H1 (cell line): ENCODE measurements at regions not wholly inside any gene's neighbourhood (a gene's known extent, or its start where the extent isn't known, plus 50 kb on each side); places are given as distances from the start of the nearest gene placed in this dataset.

Source experiments
- CTCF ChIP-seq, 3 experiments: IDR thresholded peaks; 1 replicate in 2 of 3; 2 replicates in 1 of 3; pipeline versions ENCODE4 v1.5.1 to v1.6.1; 2011; ENCODE audit warnings: low read length in 3 of 3, mild to moderate bottlenecking in 3 of 3, inconsistent platforms in 2 of 3, low read depth in 1 of 3, moderate library complexity in 1 of 3; ENCODE audit not compliant: insufficient read depth in 1 of 3; ENCODE audit errors: control extremely low read depth in 1 of 3
- POLR2A ChIP-seq, 2 experiments: IDR thresholded peaks; 1 replicate in 1 of 2; 2 replicates in 1 of 2; pipeline ENCODE4 v1.6.1; 2011; ENCODE audit warnings: low read depth in 2 of 2, low read length in 2 of 2, mild to moderate bottlenecking in 2 of 2; ENCODE audit errors: control extremely low read depth in 1 of 2

DNA sequence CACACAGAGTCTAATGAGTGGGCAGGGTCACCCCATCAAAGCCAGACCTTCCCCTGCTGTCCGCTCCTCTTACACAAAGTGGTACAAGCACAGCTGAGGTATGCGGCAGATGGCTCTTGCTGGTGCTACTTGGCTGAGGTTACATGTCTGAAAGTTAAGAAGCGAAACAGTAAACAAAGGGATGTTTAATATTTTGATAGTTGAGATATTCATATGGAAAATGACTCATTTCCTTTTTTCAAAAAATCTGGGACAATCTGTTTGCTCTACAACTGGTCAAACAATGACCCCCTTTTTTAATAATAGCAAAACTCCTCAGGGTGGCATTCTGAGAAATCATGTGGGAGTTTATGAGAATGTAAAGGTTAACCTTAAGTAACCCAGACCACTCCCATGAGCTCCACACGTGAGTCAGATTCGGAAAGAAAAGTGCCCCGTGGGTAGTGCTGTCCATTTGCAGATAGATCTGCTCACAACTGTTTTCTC is 245.3 kb downstream of the TBXT start:
- TF ChIP-seq CTCF (IDR thresholded peaks at IDR 0.05; ENCODE audit: control extremely low read depth in 1 of 3, insufficient read depth in 1 of 3, low read depth in 1 of 3, low read length in 3 of 3) = no peak
- TF ChIP-seq POLR2A (IDR thresholded peaks at IDR 0.05; ENCODE audit: control extremely low read depth in 1 of 2, low read depth in 2 of 2, low read length in 2 of 2) = no peak
